Testis (tissue), 2 donors: ENCODE measurements at regions not wholly inside any gene's neighbourhood (a gene's known extent, or its start where the extent isn't known, plus 50 kb on each side); places are given as distances from the start of the nearest gene placed in this dataset.

ENCODE experiments used
- POLR2A ChIP-seq: fragments of 450-650 bp; IDR thresholded peaks from one replicate; pipeline ENCODE4 v1.6.1; 2017; ENCODE audit warnings: antibody characterized with exemption, mild to moderate bottlenecking, moderate library complexity
- TF ChIP-seq, protein P1 (sequence below), 3 experiments: fragments of 450-650 bp in 2 of 3; fragments of 200-600 bp in 1 of 3; sonication (generic) in 1 of 3; IDR thresholded peaks; one replicate each; pipeline ENCODE4 v1.5.1; 2016 to 2019; ENCODE audit warnings: antibody characterized with exemption in 3 of 3, mild to moderate bottlenecking in 2 of 3, moderate library complexity in 1 of 3

DNA sequence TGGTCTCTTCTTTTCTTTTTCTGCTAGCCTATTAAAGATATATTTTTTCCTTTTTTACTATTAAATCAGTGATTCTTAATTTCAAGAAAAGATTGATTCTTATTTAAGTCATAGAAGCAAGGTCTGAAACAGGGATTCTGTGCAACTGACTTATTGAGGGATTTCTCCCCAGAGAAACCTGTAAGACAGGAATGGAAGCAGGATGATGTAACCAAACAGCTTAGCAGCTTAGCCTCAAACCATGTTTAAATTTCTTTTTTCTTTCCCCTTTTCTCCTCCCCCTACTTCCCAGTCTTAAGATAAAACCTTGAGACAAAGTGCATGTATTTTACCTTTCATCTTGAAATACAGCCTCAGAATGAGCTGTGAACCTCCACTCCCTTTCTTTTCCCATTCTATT lies 322.8 kb downstream of the NEK10 start:
- TF ChIP-seq, protein P1, sequence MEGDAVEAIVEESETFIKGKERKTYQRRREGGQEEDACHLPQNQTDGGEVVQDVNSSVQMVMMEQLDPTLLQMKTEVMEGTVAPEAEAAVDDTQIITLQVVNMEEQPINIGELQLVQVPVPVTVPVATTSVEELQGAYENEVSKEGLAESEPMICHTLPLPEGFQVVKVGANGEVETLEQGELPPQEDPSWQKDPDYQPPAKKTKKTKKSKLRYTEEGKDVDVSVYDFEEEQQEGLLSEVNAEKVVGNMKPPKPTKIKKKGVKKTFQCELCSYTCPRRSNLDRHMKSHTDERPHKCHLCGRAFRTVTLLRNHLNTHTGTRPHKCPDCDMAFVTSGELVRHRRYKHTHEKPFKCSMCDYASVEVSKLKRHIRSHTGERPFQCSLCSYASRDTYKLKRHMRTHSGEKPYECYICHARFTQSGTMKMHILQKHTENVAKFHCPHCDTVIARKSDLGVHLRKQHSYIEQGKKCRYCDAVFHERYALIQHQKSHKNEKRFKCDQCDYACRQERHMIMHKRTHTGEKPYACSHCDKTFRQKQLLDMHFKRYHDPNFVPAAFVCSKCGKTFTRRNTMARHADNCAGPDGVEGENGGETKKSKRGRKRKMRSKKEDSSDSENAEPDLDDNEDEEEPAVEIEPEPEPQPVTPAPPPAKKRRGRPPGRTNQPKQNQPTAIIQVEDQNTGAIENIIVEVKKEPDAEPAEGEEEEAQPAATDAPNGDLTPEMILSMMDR (IDR thresholded peaks at IDR 0.05): no peak
- TF ChIP-seq POLR2A: no peak
